ENCODE measurements at regions not wholly inside any gene's neighbourhood (a gene's known extent, or its start where the extent isn't known, plus 50 kb on each side); places are given as distances from the start of the nearest gene placed in this dataset.

GRCh38 chr9:80197661-80198060 is 625.9 kb downstream of the TLE4 start:
- Histone ChIP-seq H4K20me1 (ENCODE audit: low read depth) (no peaks in the 10 kb centered on the region), H3K27me3 (no peaks in the 10 kb centered on the region), H3K27ac (no peak overlapping the region), H3K4me1 (no peaks in the 10 kb centered on the region), H3K4me3 (no peak overlapping the region), H2AFZ (replicated peaks) (no peak overlapping the region), H3K79me2 (ENCODE audit: low read depth) (no peaks in the 10 kb centered on the region), H3K9ac (no peak overlapping the region), H3F3A (ENCODE audit: low read depth) (no peaks in the 10 kb centered on the region), H3K9me3 (ENCODE audit: low read depth) (no peaks in the 10 kb centered on the region), H3K36me3 (no peaks in the 10 kb centered on the region), H3K4me2 (no peak overlapping the region)
- Mint-ChIP-seq H3K27ac (no peak overlapping the region), H3K4me3 (no peak overlapping the region), H3K4me1 (peaks cover 17% of the 10 kb centered on the region), H3K9me3 (peaks cover 4% of the 10 kb centered on the region), H3K27me3 (ENCODE audit: insufficient read depth, low read depth) (peaks cover 2% of the 10 kb centered on the region), H3K36me3 (no peaks in the 10 kb centered on the region)
- DNase-seq (ENCODE audit: low spot score): no peak
- TF ChIP-seq CTCF (IDR thresholded peaks at IDR 0.05) (no peak), EZH2phosphoT487 (IDR thresholded peaks at IDR 0.05) (no peak), EZH2 (IDR thresholded peaks at IDR 0.05) (no peak)

GRCh38 chr9:80191108-80191507 is 619.3 kb downstream of the TLE4 start:
- Mint-ChIP-seq H3K27ac (no peak overlapping the region), H3K36me3 (peaks cover 2% of the 10 kb centered on the region), H3K4me1 (peaks cover 9% of the 10 kb centered on the region), H3K9me3 (no peaks in the 10 kb centered on the region), H3K4me3 (no peak overlapping the region), H3K27me3 (ENCODE audit: insufficient read depth, low read depth) (no peaks in the 10 kb centered on the region)
- H3K36me3 ChIP-seq: no peaks in the 10 kb centered on the region
- no peak overlapping the region for H3K4me2 ChIP-seq
- no peak overlapping the region for H3K4me3 ChIP-seq
- H4K20me1 ChIP-seq (ENCODE audit: low read depth): no peaks in the 10 kb centered on the region
- no peaks in the 10 kb centered on the region for H3K9me3 ChIP-seq (ENCODE audit: low read depth)
- H3K4me1 ChIP-seq: no peaks in the 10 kb centered on the region
- TF ChIP-seq EZH2 (IDR thresholded peaks at IDR 0.05) (no peak), EZH2phosphoT487 (IDR thresholded peaks at IDR 0.05) (no peak), CTCF (IDR thresholded peaks at IDR 0.05) (no peak)
- no peaks in the 10 kb centered on the region for H3F3A ChIP-seq (ENCODE audit: low read depth)
- no peak overlapping the region for H2AFZ ChIP-seq (replicated peaks)
- no peaks in the 10 kb centered on the region for H3K79me2 ChIP-seq (ENCODE audit: low read depth)
- H3K27me3 ChIP-seq: no peaks in the 10 kb centered on the region
- no peak for DNase-seq (ENCODE audit: low spot score)
- no peak overlapping the region for H3K9ac ChIP-seq
- no peak overlapping the region for H3K27ac ChIP-seq

GRCh38 chr9:80188579-80188978 is 616.8 kb downstream of the TLE4 start:
- H3K4me1 ChIP-seq: no peaks in the 10 kb centered on the region
- no peaks in the 10 kb centered on the region for H4K20me1 ChIP-seq (ENCODE audit: low read depth)
- DNase-seq (ENCODE audit: low spot score): no peak
- Mint-ChIP-seq H3K36me3 (peaks cover 6% of the 10 kb centered on the region), H3K4me1 (no peaks in the 10 kb centered on the region), H3K9me3 (peaks cover 4% of the 10 kb centered on the region), H3K27ac (no peak overlapping the region), H3K4me3 (no peak overlapping the region), H3K27me3 (ENCODE audit: insufficient read depth, low read depth) (peaks cover 2% of the 10 kb centered on the region)
- no peaks in the 10 kb centered on the region for H3F3A ChIP-seq (ENCODE audit: low read depth)
- no peak for TF ChIP-seq EZH2phosphoT487 (IDR thresholded peaks at IDR 0.05)
- no peak for TF ChIP-seq EZH2 (IDR thresholded peaks at IDR 0.05)
- no peak for TF ChIP-seq CTCF (IDR thresholded peaks at IDR 0.05)
- H3K27me3 ChIP-seq: no peaks in the 10 kb centered on the region
- H2AFZ ChIP-seq (replicated peaks): peak overlapping the region; percentile 53
- no peaks in the 10 kb centered on the region for H3K79me2 ChIP-seq (ENCODE audit: low read depth)
- H3K4me3 ChIP-seq: no peak overlapping the region
- H3K9me3 ChIP-seq (ENCODE audit: low read depth): no peaks in the 10 kb centered on the region
- no peaks in the 10 kb centered on the region for H3K36me3 ChIP-seq
- no peak overlapping the region for H3K27ac ChIP-seq
- no peak overlapping the region for H3K4me2 ChIP-seq
- H3K9ac ChIP-seq: no peak overlapping the region

Measured in neural progenitor cell (in vitro differentiated cells).